PC-3 (cell line): ENCODE measurements at regions not wholly inside any gene's neighbourhood (a gene's known extent, or its start where the extent isn't known, plus 50 kb on each side); places are given as distances from the start of the nearest gene placed in this dataset.

Source experiments
- ATAC-seq: fragments of 200-7000 bp; cut with Tn5 transposase; 2 replicates; pipeline ENCODE4 v1.9.1; 2020; ENCODE audit warnings: mild to moderate bottlenecking, moderate library complexity
- BruUV-seq: library from RNA; stranded (reverse); fragments of 400-500 nt; replicated peaks from 2 replicates; lab custom pipeline; 2021; lab: Mats Ljungman, UMichigan
- CTCF ChIA-PET: fragments of 300-600 bp; sonication (Branson Sonifier 250); formaldehyde crosslinking; loops from one replicate; lab custom pipeline; 2022; ENCODE audit warnings: antibody characterized with exemption; lab: Charles Lee
- POLR2A ChIA-PET: fragments of 300-600 bp; sonication (Branson Sonifier 250); formaldehyde crosslinking; loops from one replicate; lab custom pipeline; 2022; ENCODE audit warnings: antibody characterized with exemption; ENCODE audit not compliant: unreplicated experiment; lab: Charles Lee
- DNase-seq: peaks from one replicate; pipeline ENCODE4 v3.0.0-alpha.2; 2015
- H2AFZ ChIP-seq: fragments of 300-600 bp; sonication (generic); 2 replicates; pipeline ENCODE4 v1.6.0; 2016; ENCODE audit warnings: antibody characterized with exemption, low read length
- H3F3A ChIP-seq: fragments of 300-600 bp; sonication (generic); one replicate; pipeline ENCODE4 v1.6.0; 2017; ENCODE audit warnings: antibody characterized with exemption, low read length, control low read depth, mild to moderate bottlenecking; ENCODE audit not compliant: unreplicated experiment
- H3K27ac ChIP-seq: fragments of 300-600 bp; sonication (generic); 2 replicates; pipeline ENCODE4 v1.5.1; 2016; ENCODE audit warnings: mild to moderate bottlenecking, low read length
- H3K27me3 ChIP-seq: fragments of 300-600 bp; sonication (generic); 2 replicates; pipeline ENCODE4 v1.6.1; 2016; ENCODE audit warnings: low read length, mixed read lengths
- H3K36me3 ChIP-seq: fragments of 300-600 bp; sonication (generic); 2 replicates; pipeline ENCODE4 v1.6.1; 2016; ENCODE audit warnings: low read depth, mixed run types, low read length, mixed read lengths
- H3K4me1 ChIP-seq: fragments of 300-600 bp; sonication (generic); 2 replicates; pipeline ENCODE4 v1.5.1; 2016; ENCODE audit warnings: low read length; ENCODE audit not compliant: insufficient read depth
- H3K4me2 ChIP-seq: fragments of 300-600 bp; sonication (generic); 2 replicates; pipeline ENCODE4 v1.6.0; 2016; ENCODE audit warnings: low read length
- H3K4me3 ChIP-seq: fragments of 300-600 bp; sonication (generic); 2 replicates; pipeline ENCODE4 v1.5.1; 2016; ENCODE audit warnings: mild to moderate bottlenecking, low read length, mixed read lengths
- H3K79me2 ChIP-seq: fragments of 300-600 bp; sonication (generic); 2 replicates; pipeline ENCODE4 v1.6.1; 2017; ENCODE audit warnings: low read length, mixed read lengths
- H3K9ac ChIP-seq: fragments of 300-600 bp; sonication (generic); 2 replicates; pipeline ENCODE4 v1.6.0; 2016; ENCODE audit warnings: mild to moderate bottlenecking, low read length
- H3K9me2 ChIP-seq: fragments of 300-600 bp; sonication (generic); replicated peaks from 2 replicates; pipeline ENCODE4 v1.6.1; 2016; ENCODE audit warnings: mixed run types, low read length, mixed read lengths
- H3K9me3 ChIP-seq: fragments of 300-600 bp; sonication (generic); 2 replicates; pipeline ENCODE4 v1.6.1; 2016; ENCODE audit warnings: low read length, mixed read lengths
- H4K20me1 ChIP-seq: fragments of 300-600 bp; sonication (generic); 2 replicates; pipeline ENCODE4 v1.6.1; 2016; ENCODE audit warnings: low read length, mixed read lengths
- CTCF ChIP-seq: fragments of 300-600 bp; sonication (generic); conservative IDR thresholded peaks from 2 replicates; pipeline ENCODE4 v1.5.1; 2017; ENCODE audit warnings: antibody characterized with exemption, low read depth, mild to moderate bottlenecking, low read length
- EZH2 ChIP-seq: fragments of 300-600 bp; sonication (generic); IDR thresholded peaks from one replicate; pipeline ENCODE4 v1.6.1; 2017; ENCODE audit warnings: antibody characterized with exemption, mild to moderate bottlenecking, low read length; ENCODE audit not compliant: unreplicated experiment
- EZH2phosphoT487 ChIP-seq: fragments of 300-600 bp; sonication (generic); IDR thresholded peaks from 2 replicates; pipeline ENCODE4 v1.6.1; 2018; ENCODE audit warnings: mild to moderate bottlenecking, antibody characterized with exemption, low read length, borderline replicate concordance
- intact Hi-C: fragments of 100-400 bp; cut with micrococcal nuclease; formaldehyde crosslinking; loops from 2 replicates; pipeline ENCODE4 v1.9.0; 2023

DNA sequence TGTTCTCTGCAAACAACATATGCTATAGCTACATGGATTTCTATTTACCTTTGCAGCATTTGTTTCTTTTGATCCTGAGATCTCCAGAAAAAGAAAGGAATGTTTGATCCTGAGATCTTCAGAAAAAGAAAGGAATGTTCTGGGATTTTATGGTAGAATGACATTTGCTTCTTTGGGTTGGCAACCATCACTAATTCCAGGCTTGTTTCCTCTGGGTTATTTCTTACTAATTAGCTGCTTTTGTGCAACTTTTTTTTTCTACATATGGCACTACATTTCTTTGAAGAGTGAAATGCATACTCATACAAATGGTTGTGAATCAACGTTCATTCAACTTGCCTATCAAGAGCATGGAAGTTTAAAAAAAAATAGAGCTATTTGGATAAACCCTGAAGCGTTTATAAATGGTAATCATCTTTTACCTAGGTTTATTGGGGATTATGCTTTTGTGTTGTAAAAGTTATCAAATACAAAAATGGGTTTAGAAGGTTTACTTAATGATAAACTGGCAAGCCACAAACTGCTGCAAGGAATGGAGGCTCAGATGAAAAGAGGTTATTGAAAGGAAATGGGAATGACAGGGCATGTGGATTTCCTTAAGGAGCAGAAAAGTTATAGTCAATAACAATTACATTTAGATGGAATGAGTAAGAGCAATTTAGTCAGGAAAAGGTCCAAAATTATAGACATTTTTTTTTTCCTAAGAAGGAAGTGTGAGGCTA, 95.6 kb upstream of the PCDH18 start:
- H3K9me3 ChIP-seq: no peaks in the 10 kb centered on the region

GRCh38 chr4:137626942-137627738, 94.8 kb upstream of the PCDH18 start:
- Histone ChIP-seq H3K4me3 (no peak overlapping the region), H3F3A (no peaks in the 10 kb centered on the region), H2AFZ (no peak overlapping the region), H3K4me2 (no peak overlapping the region), H4K20me1 (no peaks in the 10 kb centered on the region), H3K79me2 (no peaks in the 10 kb centered on the region), H3K27me3 (no peaks in the 10 kb centered on the region), H3K9me2 (no peaks in the 10 kb centered on the region), H3K9ac (no peak overlapping the region), H3K36me3 (no peaks in the 10 kb centered on the region), H3K27ac (peak overlapping the region; percentile 25; the same call in 1 of the 2 replicates), H3K9me3 (no peaks in the 10 kb centered on the region), H3K4me1 (peaks cover 12% of the 10 kb centered on the region; the same call in 1 of the 2 replicates)
- BruUV-seq: no TSS peak
- intact Hi-C loops: loop anchor here (10.0 kb wide), 1 partner anchor 178 kb away; no protein-coding TSS in a partner anchor
- no peak for TF ChIP-seq CTCF
- no peak for TF ChIP-seq EZH2phosphoT487
- no peak for TF ChIP-seq EZH2
- no peak for DNase-seq
- no peak for ATAC-seq
- ChIA-PET POLR2A (no interaction called here), CTCF (no interaction called here)

More for the DNA sequence above, 95.6 kb upstream of the PCDH18 start:
- CTCF ChIA-PET: no interaction called here
- intact Hi-C loops: loop anchor here (10.0 kb wide), 1 partner anchor 177 kb away; no protein-coding TSS in a partner anchor
- H3K79me2 ChIP-seq: no peaks in the 10 kb centered on the region
- H3K36me3 ChIP-seq: no peaks in the 10 kb centered on the region
- no peak overlapping the region for H3K4me2 ChIP-seq
- ATAC-seq (peak; percentile 73; the same call in 1 of the 2 replicates), DNase-seq (peak; percentile 38)
- H4K20me1 ChIP-seq: no peaks in the 10 kb centered on the region
- no peak overlapping the region for H2AFZ ChIP-seq
- H3K27ac ChIP-seq: peak overlapping the region; percentile 25; the same call in 1 of the 2 replicates
- H3K4me3 ChIP-seq: no peak overlapping the region
- H3F3A ChIP-seq: no peaks in the 10 kb centered on the region
- no peak for TF ChIP-seq EZH2
- H3K4me1 ChIP-seq: peaks cover 12% of the 10 kb centered on the region; the same call in 1 of the 2 replicates
- no peaks in the 10 kb centered on the region for H3K9me2 ChIP-seq
- no TSS peak for BruUV-seq
- no peak overlapping the region for H3K9ac ChIP-seq
- POLR2A ChIA-PET: no interaction called here
- no peaks in the 10 kb centered on the region for H3K27me3 ChIP-seq

- intact Hi-C loops: loop anchor here (10.0 kb wide), 1 partner anchor 182 kb away; no protein-coding TSS in a partner anchor
- Histone ChIP-seq H3K27me3 (no peaks in the 10 kb centered on the region), H3K27ac (no peak overlapping the region), H4K20me1 (no peaks in the 10 kb centered on the region), H3K36me3 (no peaks in the 10 kb centered on the region), H3K9me2 (no peaks in the 10 kb centered on the region), H3K4me3 (no peak overlapping the region), H3K79me2 (no peaks in the 10 kb centered on the region), H3K9ac (no peak overlapping the region), H2AFZ (0 out of 2 replicates have a peak overlapping the region, but pooled peaks have one; percentile 18), H3K4me2 (no peak overlapping the region), H3F3A (no peaks in the 10 kb centered on the region), H3K9me3 (no peaks in the 10 kb centered on the region), H3K4me1 (peaks cover 10% of the 10 kb centered on the region; the same call in 1 of the 2 replicates)
- BruUV-seq: no TSS peak
- ChIA-PET POLR2A (no interaction called here), CTCF (no interaction called here)
- TF ChIP-seq EZH2: no peak
- no peak for TF ChIP-seq EZH2phosphoT487
- TF ChIP-seq CTCF: no peak
- no peak for ATAC-seq
- DNase-seq: no peak
These were observed 90.7 kb upstream of the PCDH18 start for GRCh38 chr4:137623013-137623412.
